ENCODE measurements at regions not wholly inside any gene's neighbourhood (a gene's known extent, or its start where the extent isn't known, plus 50 kb on each side); places are given as distances from the start of the nearest gene placed in this dataset.

GRCh38 chr3:163018664-163019063, 1522.1 kb downstream of the OTOL1 start:
- TF ChIP-seq CTCF (IDR thresholded peaks at IDR 0.05; ENCODE audit: low read depth, low read length) (no peak), EZH2phosphoT487 (IDR thresholded peaks at IDR 0.05; ENCODE audit: low read depth) (no peak)

Data from OCI-LY3 (cell line).